DMS79 (cell line): ENCODE measurements at regions not wholly inside any gene's neighbourhood (a gene's known extent, or its start where the extent isn't known, plus 50 kb on each side); places are given as distances from the start of the nearest gene placed in this dataset.
"Not testable (repeated sequence)": the region's sequence is repeated elsewhere in the genome, so short reads cannot be mapped to it uniquely, and the experiment has no call there.

Experiments
- DNase-seq: peaks from one replicate; lab custom pipeline; 2025; lab: John Stamatoyannopoulos, UW

- no peak for DNase-seq
These were observed 179.6 kb downstream of the AIPL1 start for GRCh38 chr17:6255322-6255721.

- DNase-seq = no peak
These were observed 180.9 kb downstream of the AIPL1 start for GRCh38 chr17:6254036-6254435.

- DNase-seq = not testable (repeated sequence)
These were observed 181.5 kb downstream of the WSCD1 start for GRCh38 chr17:6251640-6252039.

GRCh38 chr17:6249732-6250131 is 179.6 kb downstream of the WSCD1 start:
- DNase-seq = no peak

- DNase-seq = no peak
These were observed 177.9 kb downstream of the WSCD1 start for GRCh38 chr17:6248061-6248460.

- no peak for DNase-seq
These were observed 175.4 kb downstream of the WSCD1 start for GRCh38 chr17:6245301-6246177.

- DNase-seq = no peak
These were observed 174.6 kb downstream of the WSCD1 start for GRCh38 chr17:6244796-6245195.

GRCh38 chr17:6244253-6244652 is 174.1 kb downstream of the WSCD1 start:
- no peak for DNase-seq

- DNase-seq = no peak
These were observed 173.0 kb downstream of the WSCD1 start for GRCh38 chr17:6243186-6243585.

- DNase-seq = no peak
These were observed 171.8 kb downstream of the WSCD1 start for GRCh38 chr17:6241996-6242395.

GRCh38 chr17:6241381-6241780 is 171.2 kb downstream of the WSCD1 start:
- DNase-seq = no peak

GRCh38 chr17:6240601-6241000 is 170.4 kb downstream of the WSCD1 start:
- no peak for DNase-seq

GRCh38 chr17:6240001-6240400 is 169.8 kb downstream of the WSCD1 start:
- no peak for DNase-seq

GRCh38 chr17:6239241-6239798 is 169.1 kb downstream of the WSCD1 start:
- no peak for DNase-seq

- no peak for DNase-seq
These were observed 163.7 kb downstream of the WSCD1 start for GRCh38 chr17:6233856-6234255.

- DNase-seq = no peak
These were observed 163.2 kb downstream of the WSCD1 start for GRCh38 chr17:6233339-6233738.

GRCh38 chr17:6232732-6233101 is 162.5 kb downstream of the WSCD1 start:
- no peak for DNase-seq

GRCh38 chr17:6231886-6232731 is 161.9 kb downstream of the WSCD1 start:
- peak; percentile 32 for DNase-seq

- no peak for DNase-seq
These were observed 161.3 kb downstream of the WSCD1 start for GRCh38 chr17:6231465-6231864.

- no peak for DNase-seq
These were observed 148.2 kb downstream of the WSCD1 start for GRCh38 chr17:6218333-6218732.

- no peak for DNase-seq
These were observed 145.2 kb downstream of the WSCD1 start for GRCh38 chr17:6215071-6216035.

- no peak for DNase-seq
These were observed 143.7 kb downstream of the WSCD1 start for GRCh38 chr17:6213859-6214258.
